ENCODE measurements at regions not wholly inside any gene's neighbourhood (a gene's known extent, or its start where the extent isn't known, plus 50 kb on each side); places are given as distances from the start of the nearest gene placed in this dataset.

GRCh38 chr4:151967074-151967473 lies 206.3 kb upstream of the GATB start:
- no peak for ATAC-seq (ENCODE audit: low read depth)
- Mint-ChIP-seq H3K4me1 (no peaks in the 10 kb centered on the region), H3K4me3 (no peak overlapping the region), H3K27ac (no peak overlapping the region), H3K27me3 (no peaks in the 10 kb centered on the region), H3K9me3 (ENCODE audit: insufficient read depth) (no peaks in the 10 kb centered on the region)
- Histone ChIP-seq H3K27ac (ENCODE audit: low read length in 2 of 2) (no peak overlapping the region), H3K4me2 (replicated peaks; ENCODE audit: low read depth, low read length, poor library complexity, severe bottlenecking) (no peak overlapping the region), H3K4me3 (ENCODE audit: control extremely low read depth in 1 of 5, extremely low read depth in 1 of 5, insufficient read depth in 1 of 5, low read depth in 2 of 5, low read length in 4 of 5) (no peak overlapping the region), H4K20me1 (ENCODE audit: control insufficient read depth, insufficient read depth, low read length, poor library complexity, severe bottlenecking) (no peaks in the 10 kb centered on the region), H3K9ac (ENCODE audit: low read length) (no peak overlapping the region), H3K36me3 (replicated peaks in 1 of 2; ENCODE audit: control extremely low read depth in 1 of 2, control insufficient read depth in 1 of 2, extremely low read depth in 1 of 2, insufficient read depth in 2 of 2, low read length in 1 of 2) (no peaks in the 10 kb centered on the region), H3K27me3 (replicated peaks in 1 of 4; ENCODE audit: control extremely low read depth in 1 of 4, control insufficient read depth in 3 of 4, insufficient read depth in 4 of 4, low read length in 3 of 4) (peaks cover 0 to 3% (median under 1%) of the 10 kb centered on the region in 4 experiments), H3K4me1 (ENCODE audit: control insufficient read depth in 2 of 2, insufficient read depth in 2 of 2, low read length in 2 of 2) (no peaks in the 10 kb centered on the region), H3K9me3 (ENCODE audit: control extremely low read depth in 1 of 3, control insufficient read depth in 2 of 3, insufficient read depth in 1 of 3, low read length in 2 of 3) (no peaks in the 10 kb centered on the region), H3K79me2 (ENCODE audit: control insufficient read depth, insufficient read depth, low read length) (no peaks in the 10 kb centered on the region), H2AFZ (ENCODE audit: insufficient read depth, low read depth, low read length, poor library complexity, severe bottlenecking) (no peak overlapping the region)
- no peak for DNase-seq
- 90% methylated on average over 4 of the region's 6 CpGs for WGBS (ENCODE audit: insufficient coverage)
- POLR2A ChIA-PET: no interaction called here
- CTCF ChIA-PET: no interaction called here
- TF ChIP-seq, protein P1, sequence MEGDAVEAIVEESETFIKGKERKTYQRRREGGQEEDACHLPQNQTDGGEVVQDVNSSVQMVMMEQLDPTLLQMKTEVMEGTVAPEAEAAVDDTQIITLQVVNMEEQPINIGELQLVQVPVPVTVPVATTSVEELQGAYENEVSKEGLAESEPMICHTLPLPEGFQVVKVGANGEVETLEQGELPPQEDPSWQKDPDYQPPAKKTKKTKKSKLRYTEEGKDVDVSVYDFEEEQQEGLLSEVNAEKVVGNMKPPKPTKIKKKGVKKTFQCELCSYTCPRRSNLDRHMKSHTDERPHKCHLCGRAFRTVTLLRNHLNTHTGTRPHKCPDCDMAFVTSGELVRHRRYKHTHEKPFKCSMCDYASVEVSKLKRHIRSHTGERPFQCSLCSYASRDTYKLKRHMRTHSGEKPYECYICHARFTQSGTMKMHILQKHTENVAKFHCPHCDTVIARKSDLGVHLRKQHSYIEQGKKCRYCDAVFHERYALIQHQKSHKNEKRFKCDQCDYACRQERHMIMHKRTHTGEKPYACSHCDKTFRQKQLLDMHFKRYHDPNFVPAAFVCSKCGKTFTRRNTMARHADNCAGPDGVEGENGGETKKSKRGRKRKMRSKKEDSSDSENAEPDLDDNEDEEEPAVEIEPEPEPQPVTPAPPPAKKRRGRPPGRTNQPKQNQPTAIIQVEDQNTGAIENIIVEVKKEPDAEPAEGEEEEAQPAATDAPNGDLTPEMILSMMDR (IDR thresholded peaks at IDR 0.05): no peak
- TF ChIP-seq EZH2 (IDR thresholded peaks at IDR 0.05; ENCODE audit: borderline replicate concordance, insufficient read depth, low read depth, low read length, poor library complexity, severe bottlenecking): no peak
- intact Hi-C loops (cut with micrococcal nuclease): no loop called here

- H3K9me3 Mint-ChIP-seq (ENCODE audit: insufficient read depth): no peaks in the 10 kb centered on the region
- WGBS (ENCODE audit: insufficient coverage): no CpG with 5 or more reads among the region's 4 CpGs
- Histone ChIP-seq H4K20me1 (ENCODE audit: control insufficient read depth, insufficient read depth, low read length, poor library complexity, severe bottlenecking) (no peaks in the 10 kb centered on the region), H3K79me2 (ENCODE audit: control insufficient read depth, insufficient read depth, low read length) (no peaks in the 10 kb centered on the region), H2AFZ (ENCODE audit: insufficient read depth, low read depth, low read length, poor library complexity, severe bottlenecking) (no peak overlapping the region), H3K27me3 (replicated peaks in 1 of 4; ENCODE audit: control extremely low read depth in 1 of 4, control insufficient read depth in 3 of 4, insufficient read depth in 4 of 4, low read length in 3 of 4) (peaks cover 0 to 3% (median 0%) of the 10 kb centered on the region in 4 experiments), H3K27ac (ENCODE audit: low read length in 2 of 2) (no peak overlapping the region), H3K9ac (ENCODE audit: low read length) (no peak overlapping the region), H3K4me1 (ENCODE audit: control insufficient read depth in 2 of 2, insufficient read depth in 2 of 2, low read length in 2 of 2) (no peaks in the 10 kb centered on the region), H3K36me3 (replicated peaks in 1 of 2; ENCODE audit: control extremely low read depth in 1 of 2, control insufficient read depth in 1 of 2, extremely low read depth in 1 of 2, insufficient read depth in 2 of 2, low read length in 1 of 2) (no peaks in the 10 kb centered on the region), H3K4me3 (ENCODE audit: control extremely low read depth in 1 of 5, extremely low read depth in 1 of 5, insufficient read depth in 1 of 5, low read depth in 2 of 5, low read length in 4 of 5) (no peak overlapping the region), H3K9me3 (ENCODE audit: control extremely low read depth in 1 of 3, control insufficient read depth in 2 of 3, insufficient read depth in 1 of 3, low read length in 2 of 3) (no peaks in the 10 kb centered on the region), H3K4me2 (replicated peaks; ENCODE audit: low read depth, low read length, poor library complexity, severe bottlenecking) (no peak overlapping the region)
- ChIA-PET POLR2A (no interaction called here), CTCF (no interaction called here)
- H3K4me3 Mint-ChIP-seq: no peak overlapping the region
- intact Hi-C loops (cut with micrococcal nuclease): no loop called here
- ATAC-seq (ENCODE audit: low read depth): no peak
- H3K4me1 Mint-ChIP-seq: no peaks in the 10 kb centered on the region
- no peak overlapping the region for H3K27ac Mint-ChIP-seq
- DNase-seq: no peak
- no peak for TF ChIP-seq EZH2 (IDR thresholded peaks at IDR 0.05; ENCODE audit: borderline replicate concordance, insufficient read depth, low read depth, low read length, poor library complexity, severe bottlenecking)
- TF ChIP-seq, protein P1 (IDR thresholded peaks at IDR 0.05): no peak
- H3K27me3 Mint-ChIP-seq: no peaks in the 10 kb centered on the region
Observed at GRCh38 chr4:151962138-151962823, 201.5 kb upstream of the GATB start.

All from B cell (primary cell).